Mesodermal cell (in vitro differentiated cells): ENCODE measurements at regions not wholly inside any gene's neighbourhood (a gene's known extent, or its start where the extent isn't known, plus 50 kb on each side); places are given as distances from the start of the nearest gene placed in this dataset.

Experiments
- H3K27ac ChIP-seq: 2 replicates; pipeline ENCODE4 v1.7.0; 2013; ENCODE audit warnings: mild to moderate bottlenecking, low read depth, low read length, moderate library complexity; ENCODE audit not compliant: severe bottlenecking
- H3K36me3 ChIP-seq: 2 replicates; pipeline ENCODE4 v1.7.1; 2013; ENCODE audit warnings: mild to moderate bottlenecking, low read length, moderate library complexity; ENCODE audit not compliant: control insufficient read depth, insufficient read depth
- H3K4me1 ChIP-seq: one replicate; pipeline ENCODE4 v1.7.1; 2013; ENCODE audit warnings: mild to moderate bottlenecking, low read length; ENCODE audit not compliant: insufficient read depth, control insufficient read depth, poor library complexity, severe bottlenecking
- H3K4me3 ChIP-seq: 2 replicates; pipeline ENCODE4 v1.7.0; 2013; ENCODE audit warnings: low read length, control low read depth, mild to moderate bottlenecking; ENCODE audit not compliant: insufficient read depth, poor library complexity, severe bottlenecking; ENCODE audit errors: extremely low read depth
- H3K9me3 ChIP-seq: 2 replicates; pipeline ENCODE4 v1.7.1; 2013; ENCODE audit warnings: mild to moderate bottlenecking, low read length, moderate library complexity; ENCODE audit not compliant: control insufficient read depth
- WGBS, 2 experiments: methylation state at CpG; one replicate each; pipeline ENCODE4 v1.1.5; 2013; ENCODE audit warnings: missing lambda C conversion rate in 2 of 2; ENCODE audit not compliant: insufficient coverage in 2 of 2; 5-methylcytosine and 5-hydroxymethylcytosine counted together

DNA sequence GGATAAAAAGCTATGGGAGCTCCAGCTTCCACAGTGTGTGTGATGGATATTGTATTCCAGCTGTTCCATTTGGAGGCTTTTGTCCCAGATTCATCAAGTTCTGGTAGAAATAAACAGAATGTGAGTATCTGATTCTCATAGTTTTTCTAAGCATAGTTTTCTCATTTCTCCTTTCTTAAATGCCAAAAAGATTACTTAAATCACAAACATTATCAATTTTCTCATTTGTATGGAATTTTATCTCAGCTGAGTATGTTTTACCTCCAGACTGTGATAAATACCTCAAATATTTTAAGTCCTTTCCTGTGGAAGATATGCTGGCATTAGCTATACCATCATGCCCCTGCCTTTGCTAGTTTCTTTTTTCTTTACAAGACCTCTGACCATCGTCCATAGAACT, 767.3 kb downstream of the TFAP2A start:
- no peak overlapping the region for H3K4me3 ChIP-seq

GRCh38 chr6:9647071-9647445, 767.8 kb downstream of the TFAP2A start:
- no peak overlapping the region for H3K4me3 ChIP-seq
- no peak overlapping the region for H3K27ac ChIP-seq
- H3K9me3 ChIP-seq, result no peaks in the 10 kb centered on the region
- no peaks in the 10 kb centered on the region for H3K4me1 ChIP-seq
- no peaks in the 10 kb centered on the region for H3K36me3 ChIP-seq

More for the DNA sequence above, 767.3 kb downstream of the TFAP2A start:
- Histone ChIP-seq H3K27ac (no peak overlapping the region), H3K9me3 (no peaks in the 10 kb centered on the region), H3K4me1 (no peaks in the 10 kb centered on the region), H3K36me3 (no peaks in the 10 kb centered on the region)
- WGBS, 2 experiments, result 73 to 83% methylated on average over 1 of the region's 1 CpG

DNA sequence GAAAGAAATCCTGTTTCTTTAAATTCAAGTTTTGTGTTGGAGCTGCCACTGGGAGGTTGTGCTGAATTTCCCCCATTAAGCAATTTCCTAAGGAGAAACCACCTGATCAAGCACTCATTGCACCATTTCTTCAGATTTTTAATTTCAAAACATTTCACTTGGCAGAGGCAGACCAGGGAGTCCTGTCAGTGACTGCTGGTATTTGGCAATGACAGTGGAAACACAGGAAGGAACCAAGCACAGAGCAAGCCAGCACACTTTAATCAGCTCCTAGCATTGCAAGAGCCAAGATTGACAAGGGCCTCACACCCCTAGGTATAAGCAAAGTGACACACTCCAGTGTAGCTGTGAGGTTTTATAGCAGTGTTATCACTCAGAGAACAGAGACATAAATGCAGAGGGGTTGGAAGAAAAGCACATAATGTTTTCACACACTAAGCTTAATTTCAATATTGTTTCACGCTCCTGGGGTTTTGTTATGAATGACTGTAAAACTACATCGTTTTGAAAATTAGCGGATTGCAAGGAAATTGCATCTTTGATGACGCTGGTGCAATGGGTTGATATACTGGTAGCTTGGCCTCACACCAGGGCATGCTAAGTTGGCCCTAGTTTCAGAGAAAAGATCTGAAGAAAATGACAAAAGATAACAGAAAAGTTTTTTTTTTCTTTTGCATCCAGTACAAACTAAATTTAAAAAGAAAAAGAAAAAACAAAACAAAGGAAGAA, 768.4 kb downstream of the TFAP2A start:
- Histone ChIP-seq H3K36me3 (no peaks in the 10 kb centered on the region), H3K4me1 (no peaks in the 10 kb centered on the region), H3K4me3 (no peak overlapping the region), H3K9me3 (no peaks in the 10 kb centered on the region), H3K27ac (no peak overlapping the region)
- 98 to 100% methylated on average over 4 of the region's 4 CpGs for WGBS, 2 experiments

GRCh38 chr6:9638861-9639260, 776.0 kb downstream of the TFAP2A start:
- WGBS, 2 experiments, result 83 to 100% methylated on average over 2 of the region's 3 CpGs
- Histone ChIP-seq H3K4me1 (no peaks in the 10 kb centered on the region), H3K4me3 (no peak overlapping the region), H3K9me3 (no peaks in the 10 kb centered on the region), H3K36me3 (no peaks in the 10 kb centered on the region), H3K27ac (no peak overlapping the region)

GRCh38 chr6:9634776-9635175, 780.1 kb downstream of the TFAP2A start:
- 80% methylated on average over 1 of the region's 2 CpGs; no CpG with 5 or more reads in 1 of the 2 experiments for WGBS, 2 experiments
- no peaks in the 10 kb centered on the region for H3K9me3 ChIP-seq
- H3K4me1 ChIP-seq, result no peaks in the 10 kb centered on the region
- H3K36me3 ChIP-seq, result no peaks in the 10 kb centered on the region
- no peak overlapping the region for H3K27ac ChIP-seq
- no peak overlapping the region for H3K4me3 ChIP-seq

DNA sequence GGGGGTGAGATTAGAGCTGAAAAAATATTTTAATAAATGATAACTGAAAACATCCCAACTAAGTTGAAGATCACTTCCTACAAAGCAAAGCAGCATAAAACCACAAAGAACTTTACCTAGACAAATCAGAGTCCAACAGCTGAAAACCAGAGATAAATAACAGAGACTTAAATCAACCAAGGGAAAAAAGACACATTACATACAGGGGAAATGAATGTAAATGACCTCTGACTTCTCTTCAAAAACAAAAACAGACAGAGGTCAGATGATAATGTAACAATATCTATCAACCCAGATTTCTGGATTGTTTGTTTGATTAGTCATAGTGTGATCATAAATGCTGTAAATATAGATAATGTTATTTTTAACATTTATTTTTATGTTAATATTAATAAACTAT, 782.8 kb downstream of the TFAP2A start:
- Histone ChIP-seq H3K4me1 (no peaks in the 10 kb centered on the region), H3K27ac (no peak overlapping the region), H3K36me3 (no peaks in the 10 kb centered on the region), H3K4me3 (no peak overlapping the region), H3K9me3 (no peaks in the 10 kb centered on the region)

DNA sequence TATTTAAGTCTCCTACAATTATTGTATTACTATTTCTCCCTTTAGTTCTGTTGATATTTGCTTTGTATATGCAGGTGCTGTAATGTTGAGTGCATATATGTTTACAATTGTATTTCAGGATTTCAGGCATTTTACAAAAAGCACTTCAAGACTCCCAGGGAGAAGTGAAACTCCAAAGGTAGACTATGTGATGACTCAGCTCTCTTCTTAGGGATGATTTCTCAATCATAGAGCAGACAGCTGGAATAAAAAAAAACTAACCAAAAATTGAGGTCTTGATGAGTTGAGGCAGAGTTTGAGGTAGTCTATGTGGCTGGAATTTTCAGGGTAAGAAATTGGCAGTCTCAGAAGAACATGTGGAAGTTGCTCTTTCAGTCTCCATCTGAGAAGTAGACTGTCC, 786.1 kb downstream of the TFAP2A start:
- H3K4me1 ChIP-seq, result no peaks in the 10 kb centered on the region
- H3K9me3 ChIP-seq, result peaks cover 7% of the 10 kb centered on the region
- H3K36me3 ChIP-seq, result no peaks in the 10 kb centered on the region
- H3K27ac ChIP-seq, result no peak overlapping the region
- no peak overlapping the region for H3K4me3 ChIP-seq

- Histone ChIP-seq H3K36me3 (no peaks in the 10 kb centered on the region), H3K4me1 (no peaks in the 10 kb centered on the region), H3K9me3 (peaks cover 7% of the 10 kb centered on the region), H3K27ac (no peak overlapping the region), H3K4me3 (no peak overlapping the region)
- 81 to 84% methylated on average over 3 of the region's 3 CpGs for WGBS, 2 experiments
These were observed 787.0 kb downstream of the TFAP2A start for GRCh38 chr6:9627916-9628315.

DNA sequence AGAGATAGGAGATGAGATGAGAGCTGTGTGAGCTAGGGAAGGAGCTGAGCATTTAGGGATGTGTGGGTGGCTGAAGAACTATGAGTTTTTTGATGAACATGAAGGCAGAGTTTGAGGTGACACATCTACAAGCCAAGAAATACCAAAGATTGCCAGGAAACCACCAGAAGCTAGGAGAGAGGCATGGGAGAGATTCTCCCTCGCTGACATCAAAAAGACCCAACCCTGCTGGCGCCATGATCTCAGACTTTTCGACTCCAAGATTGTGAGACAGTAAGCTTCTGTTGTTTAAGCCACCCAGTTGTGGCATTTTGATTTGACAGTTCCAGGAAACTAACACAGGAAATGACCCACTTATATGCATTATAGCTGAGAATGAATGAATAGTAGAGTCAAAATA, 790.9 kb downstream of the TFAP2A start:
- H3K9me3 ChIP-seq, result peaks cover 7% of the 10 kb centered on the region
- H3K4me1 ChIP-seq, result no peaks in the 10 kb centered on the region
- no peaks in the 10 kb centered on the region for H3K36me3 ChIP-seq
- H3K4me3 ChIP-seq, result no peak overlapping the region
- WGBS, 2 experiments, result 80% methylated on average over 3 of the region's 3 CpGs; no CpG with 5 or more reads in 1 of the 2 experiments
- no peak overlapping the region for H3K27ac ChIP-seq

DNA sequence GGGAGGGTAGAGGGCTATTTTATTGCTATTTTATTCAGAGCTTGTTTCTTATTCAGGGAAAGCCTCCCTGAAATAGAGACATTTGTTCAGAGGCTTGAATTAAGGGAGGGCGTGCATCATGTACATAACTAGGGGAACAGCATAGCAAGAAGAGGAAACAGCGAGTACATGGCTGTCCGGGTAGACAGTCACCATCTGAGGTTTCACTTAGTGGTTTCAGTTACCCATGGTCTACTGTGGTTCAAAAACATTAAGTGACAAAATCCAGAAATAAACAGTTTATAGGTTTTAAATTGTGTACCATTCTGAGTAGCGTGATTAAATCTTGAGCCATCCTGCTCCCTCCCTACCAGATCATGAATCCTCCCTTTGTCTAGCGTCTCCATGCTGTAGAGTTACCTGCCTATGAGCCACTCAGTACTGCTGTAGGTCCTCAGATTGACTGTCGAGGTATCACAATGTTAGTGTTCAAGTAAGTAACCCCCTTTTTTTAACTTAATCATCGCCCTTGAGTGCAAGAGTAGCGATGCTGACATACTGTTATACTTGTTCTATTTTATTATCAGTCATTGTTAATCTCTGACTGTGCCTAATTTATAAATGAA, 791.5 kb downstream of the TFAP2A start:
- Histone ChIP-seq H3K27ac (no peak overlapping the region), H3K9me3 (peaks cover 7% of the 10 kb centered on the region), H3K4me1 (no peaks in the 10 kb centered on the region), H3K4me3 (no peak overlapping the region), H3K36me3 (no peaks in the 10 kb centered on the region)
- 87 to 96% methylated on average over 4 to 5 of the region's 8 CpGs for WGBS, 2 experiments

DNA sequence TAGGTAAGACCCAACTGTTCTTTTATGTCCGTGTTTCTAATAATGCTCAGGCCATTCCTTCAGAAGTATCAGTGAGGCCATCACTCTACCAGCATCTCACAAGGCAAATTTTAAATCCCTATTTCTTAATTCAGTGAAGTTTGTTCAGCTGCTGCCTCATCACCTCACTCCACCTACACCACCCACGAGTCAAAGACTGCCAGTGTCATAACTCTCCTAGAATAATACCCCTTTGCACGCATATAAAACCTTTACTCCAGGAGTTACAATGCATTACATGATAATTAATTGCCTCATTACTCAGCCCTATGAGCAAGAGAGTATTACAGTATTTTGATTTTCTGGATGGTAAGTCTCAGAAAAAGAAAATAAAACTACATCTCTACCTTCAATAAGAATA, 793.6 kb downstream of the TFAP2A start:
- Histone ChIP-seq H3K9me3 (peaks cover 7% of the 10 kb centered on the region), H3K36me3 (no peaks in the 10 kb centered on the region), H3K4me3 (no peak overlapping the region), H3K4me1 (no peaks in the 10 kb centered on the region), H3K27ac (no peak overlapping the region)
- WGBS, 2 experiments, result 76 to 100% methylated on average over 1 to 2 of the region's 3 CpGs
